ENCODE measurements at regions not wholly inside any gene's neighbourhood (a gene's known extent, or its start where the extent isn't known, plus 50 kb on each side); places are given as distances from the start of the nearest gene placed in this dataset.
"Not testable (repeated sequence)": the region's sequence is repeated elsewhere in the genome, so short reads cannot be mapped to it uniquely, and the experiment has no call there.

DNA sequence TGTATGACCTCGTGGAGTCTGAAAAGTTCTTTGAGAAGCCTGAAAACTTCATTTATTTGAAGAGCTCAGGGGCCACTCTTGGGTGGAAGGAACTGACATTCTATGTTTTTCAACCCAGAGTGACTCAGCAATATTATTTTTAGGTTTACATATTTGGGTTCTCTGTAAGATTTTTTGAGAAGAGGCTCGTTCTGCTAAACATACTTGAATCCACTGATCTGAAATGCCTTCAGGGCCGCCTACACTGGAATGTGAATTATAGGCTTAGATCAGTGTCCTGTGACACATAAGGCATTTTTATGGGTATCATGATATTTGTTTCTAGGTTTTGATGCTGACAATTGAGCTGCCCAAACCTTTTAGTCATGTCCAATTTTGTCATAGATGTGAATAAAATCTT, 86.2 kb downstream of the PSAT1 start:
- in situ Hi-C loops (cut with HindIII; ENCODE audit: low sequenced_read_pairs) = no loop called here

DNA sequence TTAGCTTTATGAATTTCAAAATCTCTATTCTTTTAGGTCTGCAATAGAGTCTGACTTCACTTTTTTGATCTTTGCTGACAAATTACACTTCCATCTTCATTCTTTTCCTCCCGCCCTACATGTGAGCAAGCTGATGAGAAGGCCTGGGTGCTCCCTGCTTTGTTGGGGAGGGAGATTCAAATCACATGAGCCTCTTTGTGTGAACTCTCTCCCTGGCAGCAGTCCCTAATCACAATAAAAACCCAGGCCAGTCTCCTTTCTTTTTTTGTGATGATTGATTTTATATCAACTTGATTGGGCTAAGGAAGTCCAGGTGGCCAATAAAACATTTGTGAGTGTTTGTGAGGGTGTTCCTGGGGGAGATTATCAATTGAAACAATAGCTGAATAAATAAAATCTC, 89.4 kb downstream of the PSAT1 start:
- in situ Hi-C loops (cut with HindIII; ENCODE audit: low sequenced_read_pairs) = no loop called here

DNA sequence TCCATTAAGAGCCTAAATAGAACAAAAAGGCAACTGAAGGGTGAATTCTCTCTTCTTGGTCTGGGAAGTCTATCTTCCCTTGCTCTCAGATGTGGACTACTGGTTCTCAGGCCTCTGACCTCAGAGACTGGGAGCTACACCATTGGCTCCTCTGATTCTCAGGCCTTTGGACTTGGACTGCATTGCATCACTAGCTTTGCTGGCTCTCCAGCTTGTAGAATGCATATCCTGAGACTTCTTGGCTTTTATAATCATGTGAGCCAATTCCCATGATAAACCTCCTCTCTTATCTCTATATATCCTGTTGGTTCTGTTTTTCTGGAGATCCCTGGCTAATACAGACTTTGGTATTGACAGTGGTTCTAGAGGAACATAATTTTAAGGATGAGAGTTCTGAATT, 89.8 kb downstream of the PSAT1 start:
- in situ Hi-C loops (cut with HindIII; ENCODE audit: low sequenced_read_pairs) = no loop called here

GRCh38 chr9:78393340-78393739, 96.4 kb downstream of the PSAT1 start:
- in situ Hi-C loops (cut with HindIII; ENCODE audit: low sequenced_read_pairs) = loop anchor here (5.0 kb wide), 1 partner anchor 74 kb away; no protein-coding TSS in a partner anchor

DNA sequence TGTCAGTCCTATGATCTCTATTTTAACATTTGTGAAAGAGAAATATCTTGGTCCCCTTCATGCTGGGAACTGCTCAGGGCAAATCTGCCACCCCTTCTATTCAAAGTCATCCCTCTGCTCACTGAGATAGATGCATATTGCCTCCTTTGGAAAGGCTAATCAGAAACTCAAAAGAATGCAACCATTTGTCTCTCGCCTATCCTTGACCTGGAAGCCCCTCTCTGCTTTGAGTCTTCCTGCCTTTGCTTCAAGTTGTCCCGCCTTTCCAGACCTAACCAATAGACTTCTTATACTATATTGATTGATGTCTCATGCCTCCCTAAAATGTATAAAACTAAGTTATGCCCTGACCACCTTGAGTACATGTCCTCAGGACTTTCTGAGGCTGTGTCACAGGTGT, 97.0 kb downstream of the PSAT1 start:
- in situ Hi-C loops (cut with HindIII; ENCODE audit: low sequenced_read_pairs) = loop anchor here (5.0 kb wide), 1 partner anchor 73 kb away; no protein-coding TSS in a partner anchor

- in situ Hi-C loops (cut with HindIII; ENCODE audit: low sequenced_read_pairs) = no loop called here
These were observed 99.2 kb downstream of the PSAT1 start for GRCh38 chr9:78396087-78396486.

DNA sequence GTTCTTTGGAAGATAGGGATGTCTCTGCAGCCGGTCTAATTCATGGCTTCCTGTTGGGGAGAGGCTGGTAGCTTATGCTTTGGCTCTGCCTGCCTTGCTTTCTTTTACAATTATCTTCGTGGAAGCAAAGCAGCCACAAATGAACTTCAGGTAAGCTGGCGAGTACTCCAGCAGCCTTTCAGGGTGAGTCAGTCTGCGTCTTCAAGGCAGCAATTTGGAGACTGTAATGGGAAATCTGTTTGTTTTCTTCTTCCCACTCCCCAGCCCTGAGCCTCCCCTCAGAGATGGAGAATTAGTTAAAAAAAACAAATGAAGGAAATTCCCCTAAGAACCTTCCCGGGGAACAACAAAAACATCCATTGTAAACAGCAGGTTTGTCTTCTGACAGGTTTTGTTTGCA, 100.1 kb downstream of the PSAT1 start:
- in situ Hi-C loops (cut with HindIII; ENCODE audit: low sequenced_read_pairs) = no loop called here

DNA sequence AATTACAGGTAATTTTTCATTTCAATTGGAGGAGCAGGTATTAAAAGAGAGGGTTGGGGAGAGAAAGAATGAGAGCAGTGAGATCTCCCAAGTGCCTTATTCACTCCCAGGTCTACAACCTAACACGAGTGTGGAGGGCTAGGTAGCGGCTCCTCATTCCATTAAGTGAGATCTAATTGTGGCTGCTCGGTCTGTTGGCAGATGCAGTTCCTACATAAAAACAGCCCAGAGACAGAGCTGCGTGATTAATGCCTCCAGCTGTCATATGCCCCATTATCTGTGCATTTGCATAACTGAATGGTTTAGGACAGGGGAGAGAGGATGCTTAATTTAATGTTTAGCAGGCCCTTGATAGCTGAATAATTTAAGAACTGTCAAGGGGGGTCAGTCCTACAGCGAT, 100.5 kb downstream of the PSAT1 start:
- in situ Hi-C loops (cut with HindIII; ENCODE audit: low sequenced_read_pairs) = no loop called here

- in situ Hi-C loops (cut with HindIII; ENCODE audit: low sequenced_read_pairs) = no loop called here
These were observed 102.2 kb downstream of the PSAT1 start for GRCh38 chr9:78399153-78399552.

DNA sequence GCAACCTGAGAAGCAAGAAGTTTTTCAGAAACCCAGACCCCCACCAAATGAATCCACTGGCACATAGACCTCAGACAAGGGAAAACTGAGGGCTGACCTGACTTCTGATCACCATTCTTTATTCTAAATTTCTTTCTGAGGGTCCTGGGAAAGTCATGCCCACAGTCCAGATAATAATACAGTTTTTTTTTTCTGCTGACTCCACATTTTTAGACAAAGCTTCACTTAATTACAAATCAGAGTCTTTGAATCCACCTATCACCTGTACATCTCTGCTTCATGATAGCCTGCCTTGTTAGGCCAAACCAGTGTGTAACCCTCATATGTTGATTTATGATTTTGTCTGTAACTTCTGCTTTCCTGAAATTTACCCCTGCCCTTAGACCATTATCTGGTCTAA, 103.6 kb downstream of the PSAT1 start:
- in situ Hi-C loops (cut with HindIII; ENCODE audit: low sequenced_read_pairs) = no loop called here

- in situ Hi-C loops (cut with HindIII; ENCODE audit: low sequenced_read_pairs) = no loop called here
These were observed 108.5 kb downstream of the PSAT1 start for GRCh38 chr9:78405461-78405860.

GRCh38 chr9:78406146-78406545, 109.2 kb downstream of the PSAT1 start:
- in situ Hi-C loops (cut with HindIII; ENCODE audit: low sequenced_read_pairs) = no loop called here

DNA sequence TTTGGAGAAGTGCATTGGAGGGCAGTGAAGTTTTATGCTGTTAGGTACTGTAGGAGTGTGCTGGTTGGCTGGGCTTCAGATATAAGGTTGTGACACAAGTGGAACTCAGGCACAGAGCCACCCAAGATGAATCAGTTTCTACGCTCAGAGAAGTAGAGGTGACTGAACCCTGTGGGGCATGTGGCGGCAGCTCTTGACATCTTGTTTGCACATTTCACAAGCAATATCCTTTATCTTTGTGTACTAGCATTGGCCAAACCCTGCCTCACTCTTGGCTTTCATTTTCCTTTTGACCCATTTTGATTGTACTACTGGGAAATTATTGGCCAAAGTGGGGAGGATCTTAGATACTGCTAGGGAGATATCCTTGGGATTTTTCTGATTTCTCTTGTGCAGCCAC, 110.0 kb downstream of the PSAT1 start:
- in situ Hi-C loops (cut with HindIII; ENCODE audit: low sequenced_read_pairs) = no loop called here

- in situ Hi-C loops (cut with HindIII; ENCODE audit: low sequenced_read_pairs) = no loop called here
These were observed 110.8 kb downstream of the PSAT1 start for GRCh38 chr9:78407636-78408312.

GRCh38 chr9:78408388-78408787, 111.5 kb downstream of the PSAT1 start:
- in situ Hi-C loops (cut with HindIII; ENCODE audit: low sequenced_read_pairs) = no loop called here

GRCh38 chr9:78409928-78410510, 113.1 kb downstream of the PSAT1 start:
- in situ Hi-C loops (cut with HindIII; ENCODE audit: low sequenced_read_pairs) = not testable (repeated sequence)

- in situ Hi-C loops (cut with HindIII; ENCODE audit: low sequenced_read_pairs) = no loop called here
These were observed 125.4 kb downstream of the PSAT1 start for GRCh38 chr9:78422309-78422708.

DNA sequence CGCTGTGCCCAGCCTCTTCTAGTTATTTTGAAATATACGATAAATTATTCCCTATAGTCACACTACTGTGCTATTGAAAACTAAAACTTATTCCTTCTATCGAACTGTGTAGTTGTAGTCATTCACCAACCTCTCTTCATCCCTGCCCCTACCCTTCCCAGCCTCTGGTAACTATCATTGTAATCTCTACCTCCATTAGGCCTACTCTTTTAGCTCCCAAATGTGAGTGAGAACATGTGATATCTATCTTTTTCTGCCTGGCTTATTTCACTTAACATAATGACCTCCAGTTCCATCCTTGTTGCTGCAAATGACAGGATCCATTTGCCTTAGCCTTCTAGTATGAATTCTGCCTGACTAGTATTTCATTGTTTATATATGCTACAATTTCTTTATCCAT, 127.4 kb downstream of the PSAT1 start:
- in situ Hi-C loops (cut with HindIII; ENCODE audit: low sequenced_read_pairs) = no loop called here

GRCh38 chr9:78428640-78429039, 131.7 kb downstream of the PSAT1 start:
- in situ Hi-C loops (cut with HindIII; ENCODE audit: low sequenced_read_pairs) = no loop called here

- in situ Hi-C loops (cut with HindIII; ENCODE audit: low sequenced_read_pairs) = no loop called here
These were observed 133.5 kb downstream of the PSAT1 start for GRCh38 chr9:78430387-78430786.

GRCh38 chr9:78431039-78431438, 134.1 kb downstream of the PSAT1 start:
- in situ Hi-C loops (cut with HindIII; ENCODE audit: low sequenced_read_pairs) = not testable (repeated sequence)

DNA sequence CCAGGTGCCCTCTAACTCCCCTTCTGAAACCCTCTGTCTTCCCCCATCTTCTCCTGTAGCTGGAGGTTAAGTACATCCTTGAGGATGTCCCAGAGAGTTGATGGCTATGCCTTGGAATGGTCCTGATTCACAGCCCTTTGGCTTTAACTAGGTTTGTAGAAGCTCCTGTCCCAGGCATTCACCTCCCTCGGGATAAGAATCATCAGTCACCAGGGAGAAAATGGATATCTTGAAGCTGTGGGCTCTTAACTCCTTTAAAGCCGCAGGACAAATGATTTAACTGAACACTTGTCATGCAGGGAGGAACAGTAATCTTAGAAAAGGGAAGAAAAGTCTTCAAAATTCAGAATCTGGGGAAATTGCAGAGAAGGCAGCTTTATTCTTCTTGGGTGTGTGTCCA, 139.9 kb downstream of the PSAT1 start:
- in situ Hi-C loops (cut with HindIII; ENCODE audit: low sequenced_read_pairs) = no loop called here

GRCh38 chr9:78437296-78437695, 140.4 kb downstream of the PSAT1 start:
- in situ Hi-C loops (cut with HindIII; ENCODE audit: low sequenced_read_pairs) = no loop called here

Measured in endothelial cell of hepatic sinusoid (primary cell).